K562 (cell line): ENCODE measurements at regions not wholly inside any gene's neighbourhood (a gene's known extent, or its start where the extent isn't known, plus 50 kb on each side); places are given as distances from the start of the nearest gene placed in this dataset.
"Not testable (repeated sequence)": the region's sequence is repeated elsewhere in the genome, so short reads cannot be mapped to it uniquely, and the experiment has no call there.

Experiments used
- MCM3 ChIP-seq: fragments of 450-650 bp; IDR thresholded peaks from 2 replicates; pipeline ENCODE4 v1.6.1; 2016
- NFE2 ChIP-seq: IDR thresholded peaks from 2 replicates; pipeline ENCODE4 v1.6.1; 2014; ENCODE audit warnings: antibody characterized with exemption, low read depth
- PHF8 ChIP-seq: fragments of 200-600 bp; sonication (generic); IDR thresholded peaks from 2 replicates; pipeline ENCODE4 v1.6.1; 2012; ENCODE audit warnings: mixed run types, mild to moderate bottlenecking, inconsistent platforms, low read length, moderate library complexity, borderline replicate concordance
- RFX7 ChIP-seq: fragments of 250-450 bp; sonication (Bioruptor Pico); IDR thresholded peaks from 2 replicates; pipeline ENCODE4 v1.5.1; 2021; ENCODE audit warnings: mild to moderate bottlenecking
- TF ChIP-seq, protein P1 (sequence below), 2 experiments: IDR thresholded peaks; 2 replicates each; pipeline ENCODE4 v1.6.1; 2012; ENCODE audit warnings: improper control_type of control experiment in 2 of 2, low read depth in 2 of 2, low read length in 2 of 2, borderline replicate concordance in 1 of 2
- TF ChIP-seq, protein P2 (sequence below): IDR thresholded peaks from 3 replicates; pipeline ENCODE4 v1.6.1; 2011; ENCODE audit warnings: borderline replicate concordance, mild to moderate bottlenecking; ENCODE audit not compliant: insufficient read length, insufficient read depth

DNA sequence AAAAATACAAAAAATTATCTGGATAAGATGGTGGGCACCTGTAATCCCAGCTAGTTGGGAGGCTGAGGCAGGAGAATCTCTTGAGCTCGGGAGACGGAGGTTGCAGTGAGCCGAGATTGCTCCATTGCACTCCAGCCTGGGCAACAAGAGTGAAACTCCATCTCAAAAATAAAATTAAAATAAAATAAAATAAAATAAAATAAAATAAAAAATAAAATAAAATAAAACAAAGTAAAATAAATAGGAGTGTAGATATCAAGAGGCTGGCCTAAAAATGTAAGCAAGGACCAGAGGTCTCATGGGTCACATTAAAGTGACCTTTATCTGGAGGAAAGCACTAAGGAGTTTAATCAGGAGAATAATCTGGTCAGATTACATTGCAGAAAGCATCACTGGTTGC lies 293.8 kb downstream of the MIAT start:
- TF ChIP-seq, protein P1, sequence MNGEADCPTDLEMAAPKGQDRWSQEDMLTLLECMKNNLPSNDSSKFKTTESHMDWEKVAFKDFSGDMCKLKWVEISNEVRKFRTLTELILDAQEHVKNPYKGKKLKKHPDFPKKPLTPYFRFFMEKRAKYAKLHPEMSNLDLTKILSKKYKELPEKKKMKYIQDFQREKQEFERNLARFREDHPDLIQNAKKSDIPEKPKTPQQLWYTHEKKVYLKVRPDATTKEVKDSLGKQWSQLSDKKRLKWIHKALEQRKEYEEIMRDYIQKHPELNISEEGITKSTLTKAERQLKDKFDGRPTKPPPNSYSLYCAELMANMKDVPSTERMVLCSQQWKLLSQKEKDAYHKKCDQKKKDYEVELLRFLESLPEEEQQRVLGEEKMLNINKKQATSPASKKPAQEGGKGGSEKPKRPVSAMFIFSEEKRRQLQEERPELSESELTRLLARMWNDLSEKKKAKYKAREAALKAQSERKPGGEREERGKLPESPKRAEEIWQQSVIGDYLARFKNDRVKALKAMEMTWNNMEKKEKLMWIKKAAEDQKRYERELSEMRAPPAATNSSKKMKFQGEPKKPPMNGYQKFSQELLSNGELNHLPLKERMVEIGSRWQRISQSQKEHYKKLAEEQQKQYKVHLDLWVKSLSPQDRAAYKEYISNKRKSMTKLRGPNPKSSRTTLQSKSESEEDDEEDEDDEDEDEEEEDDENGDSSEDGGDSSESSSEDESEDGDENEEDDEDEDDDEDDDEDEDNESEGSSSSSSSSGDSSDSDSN (IDR thresholded peaks at IDR 0.05; ENCODE audit: borderline replicate concordance in 1 of 2, low read depth in 2 of 2, low read length in 2 of 2), result not testable (repeated sequence)
- TF ChIP-seq MCM3, NFE2, RFX7, PHF8: not testable (repeated sequence)
- TF ChIP-seq, protein P2, sequence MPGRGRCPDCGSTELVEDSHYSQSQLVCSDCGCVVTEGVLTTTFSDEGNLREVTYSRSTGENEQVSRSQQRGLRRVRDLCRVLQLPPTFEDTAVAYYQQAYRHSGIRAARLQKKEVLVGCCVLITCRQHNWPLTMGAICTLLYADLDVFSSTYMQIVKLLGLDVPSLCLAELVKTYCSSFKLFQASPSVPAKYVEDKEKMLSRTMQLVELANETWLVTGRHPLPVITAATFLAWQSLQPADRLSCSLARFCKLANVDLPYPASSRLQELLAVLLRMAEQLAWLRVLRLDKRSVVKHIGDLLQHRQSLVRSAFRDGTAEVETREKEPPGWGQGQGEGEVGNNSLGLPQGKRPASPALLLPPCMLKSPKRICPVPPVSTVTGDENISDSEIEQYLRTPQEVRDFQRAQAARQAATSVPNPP, result not testable (repeated sequence)
